GM21717 (cell line): ENCODE measurements at regions not wholly inside any gene's neighbourhood (a gene's known extent, or its start where the extent isn't known, plus 50 kb on each side); places are given as distances from the start of the nearest gene placed in this dataset.
"Not testable (repeated sequence)": the region's sequence is repeated elsewhere in the genome, so short reads cannot be mapped to it uniquely, and the experiment has no call there.

Experiments
- ATAC-seq: cut with Tn5 transposase; IDR thresholded peaks from one replicate; pipeline ENCODE4 v1.9.1; 2021; ENCODE audit warnings: mild to moderate bottlenecking, moderate library complexity; ENCODE audit not compliant: unreplicated experiment

GRCh38 chr15:96122077-96123027, 208.1 kb upstream of the NR2F2 start:
- no peak for ATAC-seq

- no peak for ATAC-seq
These were observed 207.5 kb upstream of the NR2F2 start for GRCh38 chr15:96123028-96123400.

GRCh38 chr15:96123630-96124187, 206.8 kb upstream of the NR2F2 start:
- ATAC-seq = no peak

GRCh38 chr15:96124436-96124835, 206.1 kb upstream of the NR2F2 start:
- no peak for ATAC-seq

- ATAC-seq = no peak
These were observed 204.6 kb upstream of the NR2F2 start for GRCh38 chr15:96125721-96126415.

DNA sequence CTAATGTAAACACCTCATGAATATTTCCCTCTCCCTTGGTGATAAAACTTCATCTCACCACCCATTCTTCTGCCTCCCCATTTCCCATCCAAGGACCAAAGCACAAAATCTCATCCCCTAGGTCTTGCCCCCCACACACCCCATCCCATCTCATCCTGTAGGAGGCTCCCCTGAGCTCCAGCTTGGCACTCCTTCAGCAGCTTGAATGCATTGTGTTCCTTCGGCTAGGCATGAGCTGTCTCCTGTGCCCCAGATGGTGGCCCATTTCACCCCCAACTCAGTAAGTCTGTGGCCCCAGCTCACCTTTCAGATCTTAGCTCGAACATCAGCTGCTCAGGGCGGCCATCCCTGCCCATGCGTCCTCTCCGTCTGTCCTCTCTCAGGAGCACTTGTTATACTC, 203.6 kb upstream of the NR2F2 start:
- no peak for ATAC-seq

GRCh38 chr15:96130734-96131133, 199.8 kb upstream of the NR2F2 start:
- no peak for ATAC-seq

GRCh38 chr15:96132126-96132525, 198.4 kb upstream of the NR2F2 start:
- no peak for ATAC-seq

DNA sequence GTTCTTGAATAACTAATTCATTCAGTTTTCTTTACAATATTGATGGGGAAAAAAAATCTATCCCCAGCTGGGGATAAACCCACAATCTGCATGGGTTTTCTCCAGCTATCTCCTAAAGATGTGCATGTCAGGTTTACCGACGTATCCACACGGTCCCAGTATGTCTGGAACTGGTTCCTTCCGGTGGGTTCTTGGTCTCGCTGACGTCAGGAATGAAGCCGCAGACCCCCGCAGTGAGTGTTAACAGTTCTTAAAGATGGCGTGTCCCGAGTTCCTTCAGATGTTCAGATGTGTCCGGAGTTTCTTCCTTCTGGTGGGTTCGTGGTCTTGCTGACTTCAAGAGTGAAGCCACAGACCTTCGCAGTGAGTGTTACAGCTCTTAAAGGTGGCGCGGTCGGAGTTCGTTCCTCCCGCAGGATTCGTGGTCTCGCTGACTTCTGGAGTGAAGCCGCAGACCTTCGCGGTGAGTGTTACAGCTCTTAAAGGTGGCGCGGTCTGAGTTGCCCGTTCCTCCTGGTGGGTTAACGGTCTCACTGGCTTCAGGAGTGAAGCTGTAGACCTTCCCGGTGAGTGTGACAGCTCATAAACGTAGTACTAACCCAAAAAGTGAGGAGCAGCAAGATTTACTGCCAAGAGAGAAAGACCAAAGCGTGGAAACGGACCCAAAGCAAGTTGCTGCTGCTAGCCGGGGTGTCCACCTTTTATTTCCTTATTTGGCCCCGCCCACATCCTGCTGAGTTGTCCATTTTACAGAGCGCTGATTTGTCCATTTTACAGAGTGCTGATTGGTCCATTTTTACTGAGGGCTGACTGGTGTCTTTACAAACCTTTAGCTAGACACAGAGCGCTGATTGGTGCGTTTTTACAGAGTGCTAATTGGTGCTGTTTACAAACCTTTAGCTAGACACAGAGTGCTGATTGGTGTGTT, 195.1 kb upstream of the NR2F2 start:
- no peak for ATAC-seq

DNA sequence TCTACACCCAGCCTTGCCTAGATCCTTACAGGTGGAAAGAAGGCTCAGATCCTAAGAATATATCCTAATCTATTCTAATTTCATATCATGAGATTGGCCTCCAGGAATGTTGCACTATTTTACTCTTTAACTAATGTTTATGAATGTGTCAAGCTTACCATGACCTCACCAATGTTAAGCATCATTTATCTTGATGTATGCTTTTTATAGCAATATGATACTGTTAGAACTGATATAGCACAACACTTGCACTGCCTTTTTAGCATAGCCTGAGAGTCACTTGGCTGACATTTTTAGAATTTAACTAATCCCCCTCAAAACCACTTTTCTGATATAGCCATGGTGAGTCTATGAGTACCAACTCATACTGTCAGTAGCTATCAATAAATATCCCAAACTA, 191.5 kb upstream of the NR2F2 start:
- no peak for ATAC-seq

DNA sequence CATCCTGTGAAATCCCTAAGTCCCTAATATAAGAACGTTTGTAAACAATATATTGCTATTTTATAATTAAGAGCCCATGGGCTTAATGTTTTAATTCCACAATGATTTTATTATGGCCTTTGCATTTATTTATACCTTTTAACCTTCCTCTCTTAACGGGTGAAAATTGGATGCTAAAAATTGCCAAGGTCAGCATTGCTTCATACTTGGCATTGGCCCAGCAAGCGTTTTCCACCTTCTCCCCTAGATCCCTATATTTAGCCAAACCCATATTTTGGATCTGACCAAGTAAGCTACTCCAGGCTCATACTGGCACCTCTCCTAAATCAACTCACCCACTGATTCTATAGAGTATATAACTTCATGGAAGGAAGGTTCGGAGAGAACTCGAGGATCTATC, 188.0 kb upstream of the NR2F2 start:
- no peak for ATAC-seq

DNA sequence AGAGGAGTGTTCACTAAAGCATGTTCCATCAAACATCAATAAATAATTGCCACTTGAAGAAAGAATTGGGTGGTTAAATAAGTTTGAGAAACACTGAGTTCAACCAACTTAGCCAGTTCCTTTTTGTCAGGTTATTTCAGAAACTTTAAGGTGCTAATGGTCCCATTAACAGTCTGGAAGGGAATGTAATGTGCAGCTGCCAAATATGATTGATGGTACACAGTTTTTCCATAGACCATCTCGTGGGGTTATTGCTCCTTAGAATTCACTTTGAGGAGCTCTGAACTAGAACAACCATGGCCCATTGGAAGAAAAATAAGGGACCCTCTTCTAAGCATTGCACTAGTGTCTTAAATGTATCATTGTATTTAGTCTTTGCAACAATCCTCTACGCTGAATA, 185.8 kb upstream of the NR2F2 start:
- no peak for ATAC-seq

DNA sequence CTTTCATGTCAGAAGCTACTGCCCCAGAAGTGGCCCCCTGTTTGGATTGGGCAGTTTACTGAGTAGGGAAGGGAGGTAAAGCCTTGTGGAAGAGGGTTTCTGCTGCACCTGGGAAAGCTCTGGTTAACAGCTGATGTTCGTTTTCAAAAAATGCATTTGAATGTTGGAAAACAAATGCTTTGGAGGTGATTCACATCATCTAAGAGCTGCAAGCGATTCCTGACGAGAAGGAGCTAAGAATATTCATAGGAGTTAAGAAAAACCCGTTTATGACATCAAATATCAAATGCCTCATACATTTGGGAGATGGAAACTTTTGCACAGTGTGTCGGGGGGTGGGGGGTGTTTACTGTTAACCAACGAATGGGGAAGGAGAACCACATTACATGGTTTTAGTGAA, 183.8 kb upstream of the NR2F2 start:
- no peak for ATAC-seq

- ATAC-seq = no peak
These were observed 183.2 kb upstream of the NR2F2 start for GRCh38 chr15:96147267-96147666.

GRCh38 chr15:96150254-96150653, 180.2 kb upstream of the NR2F2 start:
- ATAC-seq = no peak

GRCh38 chr15:96151749-96152148, 178.8 kb upstream of the NR2F2 start:
- ATAC-seq = not testable (repeated sequence)

GRCh38 chr15:96153929-96154328, 176.6 kb upstream of the NR2F2 start:
- no peak for ATAC-seq

DNA sequence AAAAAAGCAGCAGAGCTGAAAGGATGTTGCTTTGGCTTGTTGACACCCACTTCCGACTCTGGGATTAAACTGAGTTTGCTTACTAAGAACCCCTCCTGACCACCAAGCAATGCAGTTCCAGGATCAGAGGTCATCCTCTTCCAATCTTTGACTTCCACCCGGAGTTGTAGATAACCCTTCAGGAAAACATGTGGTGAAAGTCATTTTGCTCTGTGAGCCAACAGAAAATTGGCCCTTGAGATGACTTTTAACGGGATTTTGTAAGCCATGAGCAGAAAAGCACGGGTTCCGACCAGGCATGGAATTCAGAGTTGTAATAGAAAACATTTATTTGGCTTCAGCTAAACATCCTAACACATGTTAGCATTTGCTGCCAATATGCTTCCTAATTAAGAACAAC, 171.6 kb upstream of the NR2F2 start:
- no peak for ATAC-seq

GRCh38 chr15:96160269-96160668, 170.2 kb upstream of the NR2F2 start:
- ATAC-seq = no peak

GRCh38 chr15:96160800-96161199, 169.7 kb upstream of the NR2F2 start:
- ATAC-seq = no peak

DNA sequence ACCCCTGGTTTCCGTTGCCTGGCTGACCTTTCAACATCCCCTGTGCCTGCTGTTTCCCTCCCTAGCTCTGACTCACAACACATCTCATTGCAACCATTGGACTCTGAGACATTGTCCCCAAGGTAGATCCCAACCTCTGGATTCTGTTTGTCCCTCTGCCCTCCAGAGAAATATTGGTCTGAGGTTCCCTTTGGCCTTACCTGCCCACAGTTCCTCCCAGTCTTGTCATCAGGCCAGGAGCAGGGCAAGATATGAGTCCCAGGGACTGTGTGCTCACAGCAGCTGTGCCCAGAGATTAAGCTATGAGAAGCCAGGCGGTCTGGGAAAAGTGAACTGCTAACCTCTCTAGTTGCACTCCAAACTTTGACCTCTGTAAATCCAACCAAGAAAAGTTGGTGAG, 168.2 kb upstream of the NR2F2 start:
- ATAC-seq = no peak
